CD4-positive, alpha-beta T cell treated with Interferon alpha-2 for 1 hour (primary cell): ENCODE measurements at regions not wholly inside any gene's neighbourhood (a gene's known extent, or its start where the extent isn't known, plus 50 kb on each side); places are given as distances from the start of the nearest gene placed in this dataset.
"Not testable (repeated sequence)": the region's sequence is repeated elsewhere in the genome, so short reads cannot be mapped to it uniquely, and the experiment has no call there.

Experiments used
- DNase-seq, 2 donors: peaks; one replicate each; pipeline ENCODE4 v3.0.0-alpha.2; 2020 to 2022

GRCh38 chr11:112516755-112517154 is 256.1 kb upstream of the PLET1 start:
- DNase-seq = no peak

GRCh38 chr11:112518371-112518770 is 257.7 kb upstream of the PLET1 start:
- no peak for DNase-seq

GRCh38 chr11:112519751-112520150 is 259.1 kb upstream of the PLET1 start:
- DNase-seq = no peak

GRCh38 chr11:112520354-112520753 is 259.7 kb upstream of the PLET1 start:
- no peak for DNase-seq

- no peak for DNase-seq
Measured at GRCh38 chr11:112522536-112522935, 261.9 kb upstream of the PLET1 start.

GRCh38 chr11:112523031-112523430 is 262.4 kb upstream of the PLET1 start:
- no peak for DNase-seq

GRCh38 chr11:112523477-112523876 is 262.8 kb upstream of the PLET1 start:
- no peak for DNase-seq

- DNase-seq = no peak
Measured at GRCh38 chr11:112523951-112524350, 263.3 kb upstream of the PLET1 start.

GRCh38 chr11:112524798-112525197 is 264.1 kb upstream of the PLET1 start:
- no peak for DNase-seq

GRCh38 chr11:112525270-112525669 is 264.6 kb upstream of the PLET1 start:
- DNase-seq = no peak

GRCh38 chr11:112525844-112526590 is 265.4 kb upstream of the PLET1 start:
- no peak for DNase-seq

- no peak for DNase-seq
Measured at GRCh38 chr11:112526699-112527416, 266.2 kb upstream of the PLET1 start.

- DNase-seq = no peak
Measured at GRCh38 chr11:112529071-112529470, 268.4 kb upstream of the PLET1 start.

GRCh38 chr11:112532506-112532905 is 271.8 kb upstream of the PLET1 start:
- DNase-seq = no peak

- DNase-seq = no peak
Measured at GRCh38 chr11:112533682-112534081, 273.0 kb upstream of the PLET1 start.

GRCh38 chr11:112534208-112534607 is 273.5 kb upstream of the PLET1 start:
- no peak for DNase-seq

- no peak for DNase-seq
Measured at GRCh38 chr11:112537026-112537425, 276.4 kb upstream of the PLET1 start.

GRCh38 chr11:112537846-112538330 is 277.2 kb upstream of the PLET1 start:
- DNase-seq = no peak

- DNase-seq = no peak
Measured at GRCh38 chr11:112538534-112539280, 278.0 kb upstream of the PLET1 start.

- not testable (repeated sequence) for DNase-seq
Measured at GRCh38 chr11:112539281-112539555, 278.6 kb upstream of the PLET1 start.

GRCh38 chr11:112539741-112540140 is 279.1 kb upstream of the PLET1 start:
- no peak for DNase-seq

- no peak for DNase-seq
Measured at GRCh38 chr11:112540261-112540660, 279.6 kb upstream of the PLET1 start.

- DNase-seq = no peak
Measured at GRCh38 chr11:112541140-112542046, 280.7 kb upstream of the PLET1 start.
